ENCODE measurements at regions not wholly inside any gene's neighbourhood (a gene's known extent, or its start where the extent isn't known, plus 50 kb on each side); places are given as distances from the start of the nearest gene placed in this dataset.

GRCh38 chr12:75876832-75877762 lies 154.5 kb downstream of the PHLDA1 start:
- ATAC-seq (no peak), DNase-seq (no peak)
- H3K4me3 ChIP-seq, result peak overlapping the region in 1 of 12 donors; percentile 7
- no peaks in the 10 kb centered on the region for H3K27me3 ChIP-seq
- 47 to 61% (median 57%) methylated on average over 4 of the region's 4 CpGs for WGBS, 4 donors
- H3K27ac ChIP-seq, result no peak overlapping the region
- H3K9me3 ChIP-seq, result no peaks in the 10 kb centered on the region
- intact Hi-C loops (cut with DNase I), result no loop called here
- H3K4me1 ChIP-seq, result peaks cover 0 to 8% (median 0%) of the 10 kb centered on the region in 12 donors
- TF ChIP-seq POLR2A (IDR thresholded peaks at IDR 0.05) (no peak), CTCF (IDR thresholded peaks at IDR 0.05) (no peak)
- H3K36me3 ChIP-seq, result no peaks in the 10 kb centered on the region

- Histone ChIP-seq H3K36me3 (no peaks in the 10 kb centered on the region), H3K4me1 (peaks cover 0 to 8% (median 0%) of the 10 kb centered on the region in 12 donors), H3K27ac (no peak overlapping the region), H3K9me3 (no peaks in the 10 kb centered on the region), H3K27me3 (no peaks in the 10 kb centered on the region), H3K4me3 (no peak overlapping the region)
- DNase-seq, result no peak
- 67 to 82% (median 76%) methylated on average over 2 of the region's 2 CpGs for WGBS, 4 donors
- no peak for ATAC-seq
- no peak for TF ChIP-seq CTCF (IDR thresholded peaks at IDR 0.05)
- TF ChIP-seq POLR2A (IDR thresholded peaks at IDR 0.05), result no peak
- intact Hi-C loops (cut with DNase I), result no loop called here
Measured at GRCh38 chr12:75874441-75874840, 157.1 kb downstream of the PHLDA1 start.

GRCh38 chr12:75872762-75873161 lies 158.8 kb downstream of the PHLDA1 start:
- no peak overlapping the region for H3K4me3 ChIP-seq
- DNase-seq (no peak), ATAC-seq (no peak)
- no peaks in the 10 kb centered on the region for H3K27me3 ChIP-seq
- peaks cover 0 to 8% (median 0%) of the 10 kb centered on the region in 12 donors for H3K4me1 ChIP-seq
- intact Hi-C loops (cut with DNase I), result no loop called here
- TF ChIP-seq POLR2A (IDR thresholded peaks at IDR 0.05) (no peak), CTCF (IDR thresholded peaks at IDR 0.05) (no peak)
- no peaks in the 10 kb centered on the region for H3K9me3 ChIP-seq
- H3K36me3 ChIP-seq, result no peaks in the 10 kb centered on the region
- 92 to 98% (median 97%) methylated on average over 2 of the region's 2 CpGs for WGBS, 4 donors
- no peak overlapping the region for H3K27ac ChIP-seq

GRCh38 chr12:75870878-75871277 lies 160.7 kb downstream of the PHLDA1 start:
- 87 to 93% (median 90%) methylated on average over 2 of the region's 2 CpGs for WGBS, 4 donors
- Histone ChIP-seq H3K4me1 (peaks cover 0 to 6% (median 0%) of the 10 kb centered on the region in 12 donors), H3K9me3 (no peaks in the 10 kb centered on the region), H3K36me3 (no peaks in the 10 kb centered on the region), H3K27me3 (no peaks in the 10 kb centered on the region), H3K27ac (no peak overlapping the region), H3K4me3 (no peak overlapping the region)
- TF ChIP-seq POLR2A (IDR thresholded peaks at IDR 0.05) (no peak), CTCF (IDR thresholded peaks at IDR 0.05) (no peak)
- intact Hi-C loops (cut with DNase I), result no loop called here
- no peak for ATAC-seq
- no peak for DNase-seq

All from heart left ventricle (tissue), 16 donors.